Erythroblast (primary cell): ENCODE measurements at regions not wholly inside any gene's neighbourhood (a gene's known extent, or its start where the extent isn't known, plus 50 kb on each side); places are given as distances from the start of the nearest gene placed in this dataset.

Experiments
- GATA1 ChIP-seq: IDR thresholded peaks from 2 replicates; pipeline ENCODE4 v1.6.1; 2011; ENCODE audit warnings: low read depth, mild to moderate bottlenecking, control low read depth, low read length, moderate library complexity
- POLR2A ChIP-seq: IDR thresholded peaks from 2 replicates; pipeline ENCODE4 v1.6.1; 2011; ENCODE audit warnings: mild to moderate bottlenecking, low read length

DNA sequence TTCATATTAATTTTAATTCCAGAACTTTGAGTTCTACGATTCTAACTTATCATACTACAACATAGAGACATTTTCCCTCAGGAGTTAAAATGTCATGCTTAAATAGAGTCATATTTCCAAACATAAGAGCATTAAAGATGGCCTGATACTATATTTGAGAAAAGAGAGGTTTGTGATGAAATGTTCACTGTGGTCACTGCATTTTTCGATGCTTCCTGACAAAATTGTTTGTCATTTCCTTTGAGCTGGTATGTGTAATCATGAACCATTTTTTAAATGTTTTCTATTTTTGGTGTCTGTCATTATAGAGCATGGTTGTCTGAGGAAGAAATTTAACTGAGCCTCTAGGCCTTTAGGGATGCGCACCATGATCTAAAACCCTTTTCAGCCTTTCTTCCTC lies 721.4 kb upstream of the NR2F2 start:
- TF ChIP-seq POLR2A: no peak
- no peak for TF ChIP-seq GATA1
